ENCODE measurements at regions not wholly inside any gene's neighbourhood (a gene's known extent, or its start where the extent isn't known, plus 50 kb on each side); places are given as distances from the start of the nearest gene placed in this dataset.
"Not testable (repeated sequence)": the region's sequence is repeated elsewhere in the genome, so short reads cannot be mapped to it uniquely, and the experiment has no call there.

- no peak overlapping the region for H3K4me3 ChIP-seq (ENCODE audit: low read depth, low read length)
Measured at GRCh38 chr18:46179306-46179705, 75.1 kb downstream of the HAUS1 start.

GRCh38 chr18:46182633-46183358 lies 78.6 kb downstream of the HAUS1 start:
- H3K4me3 ChIP-seq (ENCODE audit: low read depth, low read length), result no peak overlapping the region
- no peak for TF ChIP-seq CTCF (IDR thresholded peaks at IDR 0.05; ENCODE audit: borderline replicate concordance, insufficient read depth, low read depth, low read length)

More at GRCh38 chr18:46179306-46179705, 75.1 kb downstream of the HAUS1 start:
- TF ChIP-seq CTCF (IDR thresholded peaks at IDR 0.05; ENCODE audit: borderline replicate concordance, insufficient read depth, low read depth, low read length), result no peak

- H3K4me3 ChIP-seq (ENCODE audit: low read depth, low read length), result not testable (repeated sequence)
Measured at GRCh38 chr18:46184296-46184695, 80.1 kb downstream of the HAUS1 start.

GRCh38 chr18:46184727-46185126 lies 80.5 kb downstream of the HAUS1 start:
- no peak overlapping the region for H3K4me3 ChIP-seq (ENCODE audit: low read depth, low read length)
- TF ChIP-seq CTCF (IDR thresholded peaks at IDR 0.05; ENCODE audit: borderline replicate concordance, insufficient read depth, low read depth, low read length), result no peak

- H3K4me3 ChIP-seq (ENCODE audit: low read depth, low read length), result no peak overlapping the region
- no peak for TF ChIP-seq CTCF (IDR thresholded peaks at IDR 0.05; ENCODE audit: borderline replicate concordance, insufficient read depth, low read depth, low read length)
Measured at GRCh38 chr18:46190667-46191066, 86.5 kb downstream of the HAUS1 start.

- no peak overlapping the region for H3K4me3 ChIP-seq (ENCODE audit: low read depth, low read length)
- TF ChIP-seq CTCF (IDR thresholded peaks at IDR 0.05; ENCODE audit: borderline replicate concordance, insufficient read depth, low read depth, low read length), result no peak
Measured at GRCh38 chr18:46196627-46197243, 92.5 kb downstream of the HAUS1 start.

GRCh38 chr18:46199515-46200147 lies 95.4 kb downstream of the HAUS1 start:
- no peak for TF ChIP-seq CTCF (IDR thresholded peaks at IDR 0.05; ENCODE audit: borderline replicate concordance, insufficient read depth, low read depth, low read length)
- H3K4me3 ChIP-seq (ENCODE audit: low read depth, low read length), result no peak overlapping the region

GRCh38 chr18:46200178-46201055 lies 96.2 kb downstream of the HAUS1 start:
- H3K4me3 ChIP-seq (ENCODE audit: low read depth, low read length), result not testable (repeated sequence)

Data from GM12875 (cell line).